IMR-90 (cell line): ENCODE measurements at regions not wholly inside any gene's neighbourhood (a gene's known extent, or its start where the extent isn't known, plus 50 kb on each side); places are given as distances from the start of the nearest gene placed in this dataset.

Experiments
- ATAC-seq: fragments of 200-7000 bp; cut with Tn5 transposase; 2 replicates; pipeline ENCODE4 v1.9.1; 2020; ENCODE audit warnings: low read depth, mild to moderate bottlenecking, moderate library complexity
- BruUV-seq: library from RNA; stranded (reverse); fragments of 400-500 nt; replicated peaks from 2 replicates; lab custom pipeline; 2021; lab: Mats Ljungman, UMichigan
- CTCF ChIA-PET: fragments of 300-600 bp; formaldehyde crosslinking; extraction: SDS; loops from one replicate; lab custom pipeline; 2021; ENCODE audit warnings: antibody characterized with exemption; lab: Yijun Ruan, JAX
- POLR2A ChIA-PET: fragments of 300-600 bp; sonication (Branson Sonifier 250); formaldehyde crosslinking; loops from one replicate; lab custom pipeline; 2022; ENCODE audit warnings: antibody characterized with exemption; ENCODE audit not compliant: unreplicated experiment; lab: Charles Lee
- DNase-seq: peaks from one replicate; pipeline ENCODE4 v3.0.0; 2013
- H2AFZ ChIP-seq: replicated peaks from 2 replicates; pipeline ENCODE3; 2013; ENCODE audit warnings: low read length, mild to moderate bottlenecking; ENCODE audit not compliant: poor library complexity
- H2AK5ac ChIP-seq: 2 replicates; pipeline ENCODE4 v1.6.1; 2013; ENCODE audit warnings: low read depth, low read length, inconsistent platforms
- H2AK9ac ChIP-seq: replicated peaks from 2 replicates; pipeline ENCODE3; 2013; ENCODE audit warnings: mild to moderate bottlenecking, low read depth, low read length, moderate library complexity; ENCODE audit not compliant: poor library complexity
- H2BK120ac ChIP-seq: 2 replicates; pipeline ENCODE4 v1.6.1; 2013; ENCODE audit warnings: low read depth, low read length, inconsistent platforms
- H2BK15ac ChIP-seq: 3 replicates; pipeline ENCODE4 v1.6.1; 2013; ENCODE audit warnings: low read depth, low read length, inconsistent platforms
- H2BK20ac ChIP-seq: 2 replicates; pipeline ENCODE4 v1.6.1; 2013; ENCODE audit warnings: low read depth, mild to moderate bottlenecking, inconsistent platforms, low read length, moderate library complexity
- H2BK5ac ChIP-seq: 2 replicates; pipeline ENCODE4 v1.6.1; 2013; ENCODE audit warnings: mild to moderate bottlenecking, low read depth, low read length, inconsistent platforms; ENCODE audit not compliant: poor library complexity, severe bottlenecking
- H3K14ac ChIP-seq: replicated peaks from 2 replicates; pipeline ENCODE4 v1.6.1; 2013; ENCODE audit warnings: low read depth, low read length, inconsistent platforms
- H3K18ac ChIP-seq: 2 replicates; pipeline ENCODE4 v1.6.1; 2013; ENCODE audit warnings: low read depth, low read length, control low read depth
- H3K23ac ChIP-seq: 2 replicates; pipeline ENCODE4 v1.6.1; 2013; ENCODE audit warnings: low read depth, low read length, inconsistent platforms
- H3K27ac ChIP-seq: 2 replicates; pipeline ENCODE4 v1.5.1; 2013; ENCODE audit warnings: mild to moderate bottlenecking, control low read depth, low read length; ENCODE audit not compliant: insufficient read depth
- H3K27me3 ChIP-seq: 2 replicates; pipeline ENCODE4 v1.6.1; 2013; ENCODE audit warnings: low read length; ENCODE audit not compliant: control insufficient read depth, insufficient read depth
- H3K36me3 ChIP-seq: 2 replicates; pipeline ENCODE4 v1.6.1; 2013; ENCODE audit warnings: low read length, mixed read lengths; ENCODE audit not compliant: control insufficient read depth, insufficient read depth
- H3K4ac ChIP-seq: 2 replicates; pipeline ENCODE4 v1.6.1; 2013; ENCODE audit warnings: low read depth, low read length, inconsistent platforms
- H3K4me1 ChIP-seq: 2 replicates; pipeline ENCODE4 v1.6.1; 2013; ENCODE audit warnings: low read length, mixed read lengths; ENCODE audit not compliant: control insufficient read depth, insufficient read depth
- H3K4me2 ChIP-seq: 2 replicates; pipeline ENCODE4 v1.6.1; 2013; ENCODE audit warnings: low read depth, mild to moderate bottlenecking, control low read depth, low read length, moderate library complexity
- H3K4me3 ChIP-seq: 2 replicates; pipeline ENCODE4 v1.5.1; 2013; ENCODE audit warnings: low read depth, mild to moderate bottlenecking, control low read depth, low read length, moderate library complexity; ENCODE audit not compliant: insufficient read depth
- H3K56ac ChIP-seq: 2 replicates; pipeline ENCODE4 v1.6.1; 2013; ENCODE audit warnings: low read length, inconsistent platforms; ENCODE audit not compliant: insufficient read depth; ENCODE audit errors: extremely low read depth
- H3K79me1 ChIP-seq, 2 experiments: 2 replicates each; pipeline ENCODE4 v1.6.1; 2013; ENCODE audit warnings: low read length in 2 of 2, inconsistent platforms in 1 of 2, low read depth in 1 of 2
- H3K9ac ChIP-seq: 2 replicates; pipeline ENCODE4 v1.6.1; 2013; ENCODE audit warnings: low read depth, low read length, control low read depth
- H3K9me1 ChIP-seq: 2 replicates; pipeline ENCODE4 v1.6.1; 2013; ENCODE audit warnings: low read length, inconsistent platforms; ENCODE audit not compliant: insufficient read depth
- H3K9me3 ChIP-seq: 2 replicates; pipeline ENCODE4 v1.6.1; 2013; ENCODE audit warnings: low read length; ENCODE audit not compliant: control insufficient read depth, insufficient read depth
- H4K20me1 ChIP-seq: 2 replicates; pipeline ENCODE4 v1.6.1; 2013; ENCODE audit warnings: low read length, inconsistent platforms; ENCODE audit not compliant: insufficient read depth
- H4K5ac ChIP-seq: 2 replicates; pipeline ENCODE4 v1.6.1; 2013; ENCODE audit warnings: mild to moderate bottlenecking, low read depth, low read length, control low read depth
- H4K8ac ChIP-seq, 2 experiments: 2 replicates each; pipeline ENCODE4 v1.6.1; 2013; ENCODE audit warnings: low read depth in 2 of 2, low read length in 2 of 2, control low read depth in 1 of 2, inconsistent platforms in 1 of 2
- H4K91ac ChIP-seq: 2 replicates; pipeline ENCODE4 v1.6.1; 2013; ENCODE audit warnings: low read depth, low read length, inconsistent platforms; ENCODE audit not compliant: insufficient read depth
- BHLHE40 ChIP-seq: fragments of 150-350 bp; IDR thresholded peaks from 2 replicates; pipeline ENCODE4 v1.6.1; 2016; ENCODE audit warnings: mild to moderate bottlenecking, low read depth, low read length
- CEBPB ChIP-seq: IDR thresholded peaks from 2 replicates; pipeline ENCODE4 v1.6.1; 2012; ENCODE audit warnings: low read depth, low read length, improper control_type of control experiment
- CHD1 ChIP-seq: IDR thresholded peaks from 2 replicates; pipeline ENCODE4 v1.6.1; 2012; ENCODE audit warnings: low read depth, low read length, improper control_type of control experiment
- FOS ChIP-seq: fragments of 150-350 bp; IDR thresholded peaks from 2 replicates; pipeline ENCODE4 v1.6.1; 2016; ENCODE audit warnings: low read depth, low read length
- MAFK ChIP-seq: IDR thresholded peaks from 2 replicates; pipeline ENCODE4 v1.6.1; 2012; ENCODE audit warnings: low read depth, low read length, improper control_type of control experiment
- MAZ ChIP-seq: IDR thresholded peaks from 2 replicates; pipeline ENCODE4 v1.6.1; 2012; ENCODE audit warnings: low read depth, mild to moderate bottlenecking, low read length, improper control_type of control experiment, moderate library complexity, borderline replicate concordance
- MXI1 ChIP-seq: IDR thresholded peaks from 2 replicates; pipeline ENCODE4 v1.6.1; 2012; ENCODE audit warnings: low read depth, mild to moderate bottlenecking, low read length, moderate library complexity, borderline replicate concordance
- NFE2L2 ChIP-seq: fragments of 150-350 bp; IDR thresholded peaks from 2 replicates; pipeline ENCODE4 v1.6.1; 2016; ENCODE audit warnings: low read depth, mild to moderate bottlenecking, low read length
- POLR2A ChIP-seq: IDR thresholded peaks from 2 replicates; pipeline ENCODE4 v1.6.1; 2012; ENCODE audit warnings: mild to moderate bottlenecking, low read depth, low read length
- RAD21 ChIP-seq: IDR thresholded peaks from 2 replicates; pipeline ENCODE4 v1.6.1; 2012; ENCODE audit warnings: low read length, improper control_type of control experiment
- RCOR1 ChIP-seq: IDR thresholded peaks from 2 replicates; pipeline ENCODE4 v1.6.1; 2012; ENCODE audit warnings: mild to moderate bottlenecking, low read length, improper control_type of control experiment; ENCODE audit not compliant: insufficient replicate concordance
- RFX5 ChIP-seq: IDR thresholded peaks from 2 replicates; pipeline ENCODE4 v1.8.0; 2012; ENCODE audit warnings: low read depth, mild to moderate bottlenecking, low read length, moderate library complexity
- SMC3 ChIP-seq: fragments of 150-350 bp; IDR thresholded peaks from 2 replicates; pipeline ENCODE4 v1.6.1; 2016; ENCODE audit warnings: low read depth, mild to moderate bottlenecking, antibody characterized with exemption, low read length, moderate library complexity
- WGBS, 2 experiments: methylation state at CpG; one replicate each; pipeline versions ENCODE4 v1.1.5 to v1.1.7; 2013; ENCODE audit warnings: missing lambda C conversion rate in 2 of 2; ENCODE audit not compliant: insufficient read length in 1 of 2; ENCODE audit errors: extremely low coverage in 2 of 2; 5-methylcytosine and 5-hydroxymethylcytosine counted together
- dilution Hi-C: fragments of 300-500 bp; cut with HindIII; formaldehyde crosslinking; loops from one replicate; pipeline ENCODE4 v1.14.3; 2018; ENCODE audit warnings: low sequenced_read_pairs; ENCODE audit not compliant: unreplicated experiment
- in situ Hi-C: fragments of 300-500 bp; cut with MboI; formaldehyde crosslinking; loops from 3 replicates; pipeline ENCODE4 v1.14.3; 2019; ENCODE audit warnings: low sequenced_read_pairs, inconsistent platforms, mixed read lengths
- intact Hi-C: fragments of 100-400 bp; cut with micrococcal nuclease; formaldehyde crosslinking; loops from 2 replicates; pipeline ENCODE4 v1.10.0; 2022
- TF ChIP-seq, protein P1 (sequence below): fragments of 150-350 bp; IDR thresholded peaks from 2 replicates; pipeline ENCODE4 v1.6.1; 2016; ENCODE audit warnings: low read depth, mild to moderate bottlenecking, low read length, moderate library complexity, borderline replicate concordance
- TF ChIP-seq, protein P2 (sequence below): conservative IDR thresholded peaks from 2 replicates; pipeline ENCODE4 v1.5.1; 2012; ENCODE audit warnings: mild to moderate bottlenecking, low read depth, low read length, improper control_type of control experiment
- TF ChIP-seq, protein P3 (sequence below): fragments of 150-350 bp; IDR thresholded peaks from 2 replicates; pipeline ENCODE4 v1.6.1; 2017; ENCODE audit warnings: mild to moderate bottlenecking, antibody characterized with exemption, low read length, low read depth

DNA sequence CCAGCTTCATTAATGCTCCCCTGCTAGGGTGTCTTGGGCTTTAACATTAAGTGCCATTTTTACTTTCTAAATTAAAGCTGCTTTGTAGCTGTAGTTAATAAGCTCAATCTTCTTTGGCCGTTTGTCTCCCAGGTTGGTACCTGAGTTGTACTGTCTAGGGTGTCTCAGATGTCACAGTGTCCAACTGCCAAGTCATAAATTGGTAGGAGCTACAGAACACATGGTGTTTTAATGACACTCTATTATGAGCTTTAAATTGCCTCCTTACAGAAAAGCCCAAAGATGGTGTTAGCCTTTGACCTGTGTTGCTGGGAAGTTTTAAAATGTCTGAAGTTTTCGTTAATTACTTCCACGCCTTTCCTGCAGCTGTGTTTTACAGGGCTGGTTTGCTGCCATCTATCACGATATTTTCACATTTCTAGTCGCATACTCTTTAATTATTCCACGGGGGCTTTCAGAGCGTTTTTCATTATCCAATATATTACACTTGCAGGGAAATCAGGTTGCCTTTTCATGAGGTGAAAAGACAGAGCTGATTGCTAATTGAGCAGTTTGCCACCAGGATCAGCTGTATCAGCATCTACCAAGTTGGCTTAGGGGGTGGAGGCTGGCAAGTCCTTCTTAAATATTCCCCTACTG is 247.8 kb upstream of the PLPP4 start:
- no peak overlapping the region for H3K56ac ChIP-seq
- TF ChIP-seq, protein P1, sequence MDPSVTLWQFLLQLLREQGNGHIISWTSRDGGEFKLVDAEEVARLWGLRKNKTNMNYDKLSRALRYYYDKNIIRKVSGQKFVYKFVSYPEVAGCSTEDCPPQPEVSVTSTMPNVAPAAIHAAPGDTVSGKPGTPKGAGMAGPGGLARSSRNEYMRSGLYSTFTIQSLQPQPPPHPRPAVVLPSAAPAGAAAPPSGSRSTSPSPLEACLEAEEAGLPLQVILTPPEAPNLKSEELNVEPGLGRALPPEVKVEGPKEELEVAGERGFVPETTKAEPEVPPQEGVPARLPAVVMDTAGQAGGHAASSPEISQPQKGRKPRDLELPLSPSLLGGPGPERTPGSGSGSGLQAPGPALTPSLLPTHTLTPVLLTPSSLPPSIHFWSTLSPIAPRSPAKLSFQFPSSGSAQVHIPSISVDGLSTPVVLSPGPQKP: no peak
- no peak for TF ChIP-seq MAZ
- TF ChIP-seq MAFK: no peak
- TF ChIP-seq, protein P2, sequence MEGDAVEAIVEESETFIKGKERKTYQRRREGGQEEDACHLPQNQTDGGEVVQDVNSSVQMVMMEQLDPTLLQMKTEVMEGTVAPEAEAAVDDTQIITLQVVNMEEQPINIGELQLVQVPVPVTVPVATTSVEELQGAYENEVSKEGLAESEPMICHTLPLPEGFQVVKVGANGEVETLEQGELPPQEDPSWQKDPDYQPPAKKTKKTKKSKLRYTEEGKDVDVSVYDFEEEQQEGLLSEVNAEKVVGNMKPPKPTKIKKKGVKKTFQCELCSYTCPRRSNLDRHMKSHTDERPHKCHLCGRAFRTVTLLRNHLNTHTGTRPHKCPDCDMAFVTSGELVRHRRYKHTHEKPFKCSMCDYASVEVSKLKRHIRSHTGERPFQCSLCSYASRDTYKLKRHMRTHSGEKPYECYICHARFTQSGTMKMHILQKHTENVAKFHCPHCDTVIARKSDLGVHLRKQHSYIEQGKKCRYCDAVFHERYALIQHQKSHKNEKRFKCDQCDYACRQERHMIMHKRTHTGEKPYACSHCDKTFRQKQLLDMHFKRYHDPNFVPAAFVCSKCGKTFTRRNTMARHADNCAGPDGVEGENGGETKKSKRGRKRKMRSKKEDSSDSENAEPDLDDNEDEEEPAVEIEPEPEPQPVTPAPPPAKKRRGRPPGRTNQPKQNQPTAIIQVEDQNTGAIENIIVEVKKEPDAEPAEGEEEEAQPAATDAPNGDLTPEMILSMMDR: no peak
- no peak for TF ChIP-seq FOS
- TF ChIP-seq, protein P3, sequence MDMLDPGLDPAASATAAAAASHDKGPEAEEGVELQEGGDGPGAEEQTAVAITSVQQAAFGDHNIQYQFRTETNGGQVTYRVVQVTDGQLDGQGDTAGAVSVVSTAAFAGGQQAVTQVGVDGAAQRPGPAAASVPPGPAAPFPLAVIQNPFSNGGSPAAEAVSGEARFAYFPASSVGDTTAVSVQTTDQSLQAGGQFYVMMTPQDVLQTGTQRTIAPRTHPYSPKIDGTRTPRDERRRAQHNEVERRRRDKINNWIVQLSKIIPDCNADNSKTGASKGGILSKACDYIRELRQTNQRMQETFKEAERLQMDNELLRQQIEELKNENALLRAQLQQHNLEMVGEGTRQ: no peak
- TF ChIP-seq SMC3: no peak
- no peak for TF ChIP-seq RCOR1
- no peak for TF ChIP-seq NFE2L2
- no peak for TF ChIP-seq POLR2A
- no peak for TF ChIP-seq BHLHE40
- TF ChIP-seq CHD1: no peak
- no peak for TF ChIP-seq RFX5
- TF ChIP-seq MXI1: no peak
- TF ChIP-seq RAD21: no peak
- TF ChIP-seq CEBPB: no peak
- H3K27ac ChIP-seq: no peak overlapping the region
- no peaks in the 10 kb centered on the region for H3K9me1 ChIP-seq
- H3K18ac ChIP-seq: no peak overlapping the region
- ChIA-PET CTCF (no interaction called here), POLR2A (no interaction called here)
- no peaks in the 10 kb centered on the region for H3K27me3 ChIP-seq
- peaks cover 23% of the 10 kb centered on the region; the same call in 1 of the 2 replicates for H3K9me3 ChIP-seq
- H3K4me3 ChIP-seq: no peak overlapping the region
- no peak overlapping the region for H2AK5ac ChIP-seq
- H3K14ac ChIP-seq: no peak overlapping the region
- H3K4me1 ChIP-seq: no peaks in the 10 kb centered on the region
- H2AK9ac ChIP-seq: no peak overlapping the region
- no peak overlapping the region for H2BK5ac ChIP-seq
- in situ Hi-C loops: no loop called here
- no peak overlapping the region for H4K91ac ChIP-seq
- no CpG with 5 or more reads among the region's 7 CpGs for WGBS, 2 experiments
- intact Hi-C loops: no loop called here
- no peak overlapping the region for H2BK120ac ChIP-seq
- H3K4ac ChIP-seq: no peak overlapping the region
- H2BK15ac ChIP-seq: no peak overlapping the region
- no peaks in the 10 kb centered on the region for H3K79me1 ChIP-seq
- no peak overlapping the region for H3K9ac ChIP-seq
- no peak for DNase-seq
- BruUV-seq: no TSS peak
- H3K36me3 ChIP-seq: no peaks in the 10 kb centered on the region
- no peak overlapping the region for H3K4me2 ChIP-seq
- H4K20me1 ChIP-seq: no peaks in the 10 kb centered on the region
- H4K8ac ChIP-seq: no peak overlapping the region
- H2AFZ ChIP-seq: no peak overlapping the region
- no peak for ATAC-seq
- no peak overlapping the region for H4K5ac ChIP-seq
- dilution Hi-C loops: no loop called here
- no peak overlapping the region for H3K23ac ChIP-seq
- H2BK20ac ChIP-seq: no peak overlapping the region
